ENCODE measurements at regions not wholly inside any gene's neighbourhood (a gene's known extent, or its start where the extent isn't known, plus 50 kb on each side); places are given as distances from the start of the nearest gene placed in this dataset.

- TF ChIP-seq, protein P1, sequence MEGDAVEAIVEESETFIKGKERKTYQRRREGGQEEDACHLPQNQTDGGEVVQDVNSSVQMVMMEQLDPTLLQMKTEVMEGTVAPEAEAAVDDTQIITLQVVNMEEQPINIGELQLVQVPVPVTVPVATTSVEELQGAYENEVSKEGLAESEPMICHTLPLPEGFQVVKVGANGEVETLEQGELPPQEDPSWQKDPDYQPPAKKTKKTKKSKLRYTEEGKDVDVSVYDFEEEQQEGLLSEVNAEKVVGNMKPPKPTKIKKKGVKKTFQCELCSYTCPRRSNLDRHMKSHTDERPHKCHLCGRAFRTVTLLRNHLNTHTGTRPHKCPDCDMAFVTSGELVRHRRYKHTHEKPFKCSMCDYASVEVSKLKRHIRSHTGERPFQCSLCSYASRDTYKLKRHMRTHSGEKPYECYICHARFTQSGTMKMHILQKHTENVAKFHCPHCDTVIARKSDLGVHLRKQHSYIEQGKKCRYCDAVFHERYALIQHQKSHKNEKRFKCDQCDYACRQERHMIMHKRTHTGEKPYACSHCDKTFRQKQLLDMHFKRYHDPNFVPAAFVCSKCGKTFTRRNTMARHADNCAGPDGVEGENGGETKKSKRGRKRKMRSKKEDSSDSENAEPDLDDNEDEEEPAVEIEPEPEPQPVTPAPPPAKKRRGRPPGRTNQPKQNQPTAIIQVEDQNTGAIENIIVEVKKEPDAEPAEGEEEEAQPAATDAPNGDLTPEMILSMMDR (conservative IDR thresholded peaks at IDR 0.05), result no peak
- TF ChIP-seq ZFX (IDR thresholded peaks at IDR 0.05), result no peak
Measured at GRCh38 chr6:23890543-23891227, 235.3 kb upstream of the NRSN1 start.
